Testis (tissue), 2 donors: ENCODE measurements at regions not wholly inside any gene's neighbourhood (a gene's known extent, or its start where the extent isn't known, plus 50 kb on each side); places are given as distances from the start of the nearest gene placed in this dataset.

Experiments used
- DNase-seq: peaks from one replicate; pipeline ENCODE4 v3.0.0-alpha.2; 2019
- H3K27ac ChIP-seq, 2 donors: fragments of 200-600 bp; sonication (generic); one replicate each; pipeline ENCODE4 v1.5.1; 2019
- H3K27me3 ChIP-seq: fragments of 200-600 bp; sonication (generic); one replicate; pipeline ENCODE4 v1.5.1; 2019
- H3K36me3 ChIP-seq: fragments of 200-600 bp; sonication (generic); one replicate; pipeline ENCODE4 v1.5.1; 2017; ENCODE audit warnings: low read depth; ENCODE audit errors: missing control alignments
- H3K4me1 ChIP-seq: fragments of 200-600 bp; sonication (generic); one replicate; pipeline ENCODE4 v1.5.1; 2019
- H3K4me3 ChIP-seq, 2 donors: fragments of 200-600 bp; sonication (generic); one replicate each; pipeline ENCODE4 v1.5.1; 2017 to 2019
- H3K9me3 ChIP-seq: fragments of 200-600 bp; sonication (generic); one replicate; pipeline ENCODE4 v1.5.1; 2017
- CTCF ChIP-seq, 3 experiments: fragments of 450-650 bp in 2 of 3; fragments of 200-600 bp in 1 of 3; sonication (generic) in 1 of 3; IDR thresholded peaks; one replicate each; pipeline ENCODE4 v1.5.1; 2016 to 2019; ENCODE audit warnings: antibody characterized with exemption in 3 of 3, mild to moderate bottlenecking in 2 of 3, moderate library complexity in 1 of 3
- POLR2A ChIP-seq: fragments of 450-650 bp; IDR thresholded peaks from one replicate; pipeline ENCODE4 v1.6.1; 2017; ENCODE audit warnings: antibody characterized with exemption, mild to moderate bottlenecking, moderate library complexity
- WGBS, 2 donors: methylation state at CpG; one replicate each; pipeline ENCODE4 v1.1.5; 2018; 5-methylcytosine and 5-hydroxymethylcytosine counted together
- intact Hi-C: fragments of 100-400 bp; cut with DNase I; formaldehyde crosslinking; loops from one replicate; pipeline ENCODE4 v1.15.1; 2023; ENCODE audit warnings: low total_unique reads

GRCh38 chr9:91137391-91137790 is 224.3 kb downstream of the AUH start:
- no peak for DNase-seq
- Histone ChIP-seq H3K4me1 (no peaks in the 10 kb centered on the region), H3K27me3 (no peaks in the 10 kb centered on the region), H3K4me3 (no peak overlapping the region), H3K36me3 (no peaks in the 10 kb centered on the region), H3K9me3 (no peaks in the 10 kb centered on the region), H3K27ac (no peak overlapping the region)
- WGBS, 2 donors, result 87 to 96% methylated on average over 1 of the region's 1 CpG
- no peak for TF ChIP-seq CTCF (IDR thresholded peaks at IDR 0.05)
- no peak for TF ChIP-seq POLR2A
- intact Hi-C loops, result no loop called here

- H3K27ac ChIP-seq, result no peak overlapping the region
- WGBS, 2 donors, result 77 to 79% methylated on average over 5 of the region's 5 CpGs
- H3K4me3 ChIP-seq, result no peak overlapping the region
- intact Hi-C loops, result no loop called here
- no peak for DNase-seq
- H3K4me1 ChIP-seq, result no peaks in the 10 kb centered on the region
- TF ChIP-seq CTCF (IDR thresholded peaks at IDR 0.05) (no peak), POLR2A (no peak)
- no peaks in the 10 kb centered on the region for H3K27me3 ChIP-seq
- H3K9me3 ChIP-seq, result no peaks in the 10 kb centered on the region
- no peaks in the 10 kb centered on the region for H3K36me3 ChIP-seq
Measured at GRCh38 chr9:91138760-91139159, 223.0 kb downstream of the AUH start.

- Histone ChIP-seq H3K27me3 (no peaks in the 10 kb centered on the region), H3K4me3 (no peak overlapping the region), H3K4me1 (no peaks in the 10 kb centered on the region), H3K36me3 (no peaks in the 10 kb centered on the region), H3K27ac (no peak overlapping the region), H3K9me3 (no peaks in the 10 kb centered on the region)
- 47% methylated on average over 3 of the region's 3 CpGs for WGBS, 2 donors
- intact Hi-C loops, result no loop called here
- DNase-seq, result no peak
- TF ChIP-seq POLR2A (no peak), CTCF (IDR thresholded peaks at IDR 0.05) (no peak)
Measured at GRCh38 chr9:91141407-91141965, 220.2 kb downstream of the AUH start.

- 84 to 90% methylated on average over 5 of the region's 5 CpGs for WGBS, 2 donors
- intact Hi-C loops, result no loop called here
Measured at GRCh38 chr9:91143162-91143561, 218.6 kb downstream of the AUH start.

More at GRCh38 chr9:91143162-91143561, 218.6 kb downstream of the AUH start:
- H3K27ac ChIP-seq, result no peak overlapping the region
- H3K27me3 ChIP-seq, result no peaks in the 10 kb centered on the region
- H3K9me3 ChIP-seq, result no peaks in the 10 kb centered on the region
- no peaks in the 10 kb centered on the region for H3K36me3 ChIP-seq
- TF ChIP-seq POLR2A, result no peak
- TF ChIP-seq CTCF (IDR thresholded peaks at IDR 0.05), result no peak
- no peaks in the 10 kb centered on the region for H3K4me1 ChIP-seq
- no peak overlapping the region for H3K4me3 ChIP-seq
- DNase-seq, result no peak
